Heart left ventricle (tissue), 16 donors: ENCODE measurements at regions not wholly inside any gene's neighbourhood (a gene's known extent, or its start where the extent isn't known, plus 50 kb on each side); places are given as distances from the start of the nearest gene placed in this dataset.

Experiments
- ATAC-seq, 4 donors: fragments of 200-7000 bp; cut with Tn5 transposase; one replicate each; pipeline ENCODE4 v1.9.1; 2020 to 2022; ENCODE audit warnings: moderate library complexity in 4 of 4, mild to moderate bottlenecking in 3 of 4, moderate number of reproducible peaks in 1 of 4
- DNase-seq, 5 donors: peaks; one replicate each; pipeline ENCODE4 v3.0.0-alpha.2; 2020
- H3K27ac ChIP-seq, 12 donors: fragments of 200-600 bp; sonication (generic) in 4 of 12; one replicate each; pipeline versions ENCODE4 v1.5.0 to v1.8.0; 2016 to 2022; ENCODE audit warnings: mild to moderate bottlenecking in 2 of 12
- H3K27me3 ChIP-seq, 9 donors: fragments of 200-600 bp; sonication (generic) in 2 of 9; one replicate each; pipeline versions ENCODE4 v1.5.1 to v1.8.0; 2016 to 2022; ENCODE audit warnings: mild to moderate bottlenecking in 3 of 9
- H3K36me3 ChIP-seq, 9 donors: fragments of 200-600 bp; sonication (generic) in 2 of 9; one replicate each; pipeline versions ENCODE4 v1.5.0 to v1.8.0; 2018 to 2022; ENCODE audit warnings: mild to moderate bottlenecking in 2 of 9
- H3K4me1 ChIP-seq, 12 donors: fragments of 200-600 bp; sonication (generic) in 4 of 12; one replicate each; pipeline versions ENCODE4 v1.5.0 to v1.8.0; 2016 to 2022; ENCODE audit warnings: mild to moderate bottlenecking in 3 of 12
- H3K4me3 ChIP-seq, 12 donors: fragments of 200-600 bp; sonication (generic) in 4 of 12; one replicate each; pipeline versions ENCODE4 v1.5.0 to v1.8.0; 2017 to 2022; ENCODE audit warnings: mild to moderate bottlenecking in 9 of 12, moderate library complexity in 4 of 12
- H3K9me3 ChIP-seq, 12 donors: fragments of 200-600 bp; sonication (generic) in 4 of 12; one replicate each; pipeline versions ENCODE4 v1.5.0 to v1.8.0; 2016 to 2022; ENCODE audit warnings: mild to moderate bottlenecking in 1 of 12
- POLR2A ChIP-seq, 2 donors: fragments of 450-650 bp; IDR thresholded peaks; one replicate each; pipeline ENCODE4 v1.6.1; 2017; ENCODE audit warnings: antibody characterized with exemption in 2 of 2, mild to moderate bottlenecking in 2 of 2, moderate library complexity in 2 of 2
- WGBS, 4 donors: extraction: QIAGEN DNeasy Blood & Tissue Kit in 2 of 4; methylation state at CpG; one replicate each; pipeline versions ENCODE4 v1.1.5 to v1.1.7; 2013 to 2018; 5-methylcytosine and 5-hydroxymethylcytosine counted together
- intact Hi-C, 10 donors: fragments of 100-400 bp; cut with DNase I; formaldehyde crosslinking; loops; one replicate each; pipeline versions ENCODE4 v1.11.1 to v1.14.2; 2022
- TF ChIP-seq, protein P1 (sequence below), 12 donors: fragments of 200-600 bp; sonication (generic) in 4 of 12; IDR thresholded peaks; one replicate each; pipeline versions ENCODE4 v1.5.0 to v1.8.0; 2018 to 2022; ENCODE audit warnings: antibody characterized with exemption in 12 of 12, mild to moderate bottlenecking in 5 of 12
- donor health status: ischemic (EF 13 %, LVEDD 7.1; RV severe dilation, severe dysfunction).
- donor health status: healthy with polysubstance abuse.
- donor health status: DM: no; HTN: yes; CAD: no.
- donor health status: DM: no; HTN: no; CAD: no.
- donor health status: ischemic (EF 25% LVEDD 6.9; RV normal size, moderate dysfunction).
- donor health status: ischemic (EF 25% LVEDD 5.7; RV mildly dilated, moderate dysfunction).
- donor health status: healthy.
- donor health status: DM: yes; HTN: yes; CAD: no.
- donor health status: ischemic (EF 35%, LVEDD 5.7; RV mildly dilated, moderate dysfunction).
- donor health status: nonischemic (EF 11% LVEDD 7.7; RV severe dilation, severe dysfunction).
- donor health status: DM: yes; HTN: yes; CAD: no.
- donor health status: PGD.
- donor health status: ischemic (EF 29% LVEDD 5.4; RV normal size, mild dysfunction).
- donor health status: nonischemic (EF 23%, LVEDD 6.1; RV moderate dilation, normal function).

DNA sequence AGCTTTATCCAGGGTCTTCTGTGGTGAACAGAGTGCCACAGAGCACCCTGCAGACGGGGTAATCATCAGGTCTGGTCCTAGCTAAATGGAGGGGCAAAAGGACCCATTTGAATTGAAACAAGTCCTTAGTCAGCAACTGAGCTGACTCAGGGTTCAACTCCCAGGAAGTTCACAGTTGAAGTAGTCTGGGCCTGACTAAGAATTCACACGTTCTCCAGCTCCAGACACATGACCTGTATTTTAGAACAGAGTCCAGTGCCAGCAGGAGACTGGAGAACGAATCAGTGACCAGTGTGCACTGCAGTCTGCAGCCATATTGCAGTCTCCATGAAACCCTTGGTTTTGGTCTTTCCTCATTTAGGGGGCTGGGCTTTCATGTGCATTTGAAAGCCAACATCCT lies 85.2 kb downstream of the ELOVL4 start:
- ATAC-seq (no peak), DNase-seq (no peak)
- WGBS, 4 donors: 70 to 89% (median 81%) methylated on average over 3 of the region's 3 CpGs
- Histone ChIP-seq H3K27ac (no peak overlapping the region), H3K4me1 (no peaks in the 10 kb centered on the region), H3K27me3 (peaks cover 0 to 4% (median 0%) of the 10 kb centered on the region in 9 donors), H3K9me3 (no peaks in the 10 kb centered on the region), H3K4me3 (no peak overlapping the region), H3K36me3 (no peaks in the 10 kb centered on the region)
- no peak for TF ChIP-seq POLR2A (IDR thresholded peaks at IDR 0.05)
- TF ChIP-seq, protein P1, sequence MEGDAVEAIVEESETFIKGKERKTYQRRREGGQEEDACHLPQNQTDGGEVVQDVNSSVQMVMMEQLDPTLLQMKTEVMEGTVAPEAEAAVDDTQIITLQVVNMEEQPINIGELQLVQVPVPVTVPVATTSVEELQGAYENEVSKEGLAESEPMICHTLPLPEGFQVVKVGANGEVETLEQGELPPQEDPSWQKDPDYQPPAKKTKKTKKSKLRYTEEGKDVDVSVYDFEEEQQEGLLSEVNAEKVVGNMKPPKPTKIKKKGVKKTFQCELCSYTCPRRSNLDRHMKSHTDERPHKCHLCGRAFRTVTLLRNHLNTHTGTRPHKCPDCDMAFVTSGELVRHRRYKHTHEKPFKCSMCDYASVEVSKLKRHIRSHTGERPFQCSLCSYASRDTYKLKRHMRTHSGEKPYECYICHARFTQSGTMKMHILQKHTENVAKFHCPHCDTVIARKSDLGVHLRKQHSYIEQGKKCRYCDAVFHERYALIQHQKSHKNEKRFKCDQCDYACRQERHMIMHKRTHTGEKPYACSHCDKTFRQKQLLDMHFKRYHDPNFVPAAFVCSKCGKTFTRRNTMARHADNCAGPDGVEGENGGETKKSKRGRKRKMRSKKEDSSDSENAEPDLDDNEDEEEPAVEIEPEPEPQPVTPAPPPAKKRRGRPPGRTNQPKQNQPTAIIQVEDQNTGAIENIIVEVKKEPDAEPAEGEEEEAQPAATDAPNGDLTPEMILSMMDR (IDR thresholded peaks at IDR 0.05): no peak
- intact Hi-C loops: loop anchor here in 2 of 10 donors (10.0 kb wide), 2 partner anchors 77 to 87 kb away; no protein-coding TSS in a partner anchor

DNA sequence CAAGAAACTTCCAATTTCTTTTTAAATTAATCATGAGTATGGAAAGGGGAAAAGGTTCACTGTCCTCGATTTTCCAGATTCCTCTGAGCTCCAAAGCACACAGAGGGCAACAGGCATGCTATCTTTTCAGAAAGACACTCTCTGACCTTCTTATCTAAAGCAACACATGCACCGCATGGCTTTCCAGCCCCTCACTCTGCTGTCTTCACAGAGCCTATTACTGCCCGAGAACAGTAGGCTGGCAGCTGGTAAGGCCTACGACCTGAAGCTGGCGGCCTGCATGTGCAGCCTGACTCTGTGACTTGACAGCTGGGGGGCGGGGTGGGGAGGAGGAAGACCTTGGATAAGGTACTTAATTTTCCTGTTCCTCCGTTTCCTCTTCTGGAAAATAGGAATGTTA lies 86.3 kb downstream of the ELOVL4 start:
- Histone ChIP-seq H3K4me1 (no peaks in the 10 kb centered on the region), H3K27me3 (no peaks in the 10 kb centered on the region), H3K36me3 (no peaks in the 10 kb centered on the region), H3K27ac (no peak overlapping the region), H3K9me3 (no peaks in the 10 kb centered on the region), H3K4me3 (no peak overlapping the region)
- DNase-seq (no peak), ATAC-seq (no peak)
- TF ChIP-seq, protein P1 (IDR thresholded peaks at IDR 0.05): no peak
- no peak for TF ChIP-seq POLR2A (IDR thresholded peaks at IDR 0.05)
- intact Hi-C loops: loop anchor here in 2 of 10 donors (10.0 kb wide), 2 partner anchors 76 to 86 kb away; no protein-coding TSS in a partner anchor
- WGBS, 4 donors: 51 to 63% (median 54%) methylated on average over 6 to 7 of the region's 7 CpGs

DNA sequence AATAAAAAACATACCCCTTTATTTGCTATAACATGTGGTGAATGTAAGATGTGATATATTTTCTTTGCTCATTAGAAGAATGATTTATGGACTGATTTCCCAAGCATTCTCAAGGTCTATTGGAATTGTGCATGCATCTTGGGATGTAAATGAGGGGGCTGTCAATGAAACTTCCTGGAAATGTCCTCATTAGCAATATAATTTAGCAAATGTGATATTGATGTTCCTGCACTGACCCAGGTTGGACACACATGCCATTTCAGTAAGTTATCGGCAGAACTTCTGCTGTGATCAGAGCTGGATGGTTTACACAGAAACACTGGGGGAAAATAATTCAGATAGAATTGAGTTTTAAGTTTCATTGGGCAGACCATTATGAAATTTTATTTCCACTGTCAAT lies 99.9 kb downstream of the ELOVL4 start:
- H3K27me3 ChIP-seq: peaks cover 0 to 4% (median 0%) of the 10 kb centered on the region in 9 donors

DNA sequence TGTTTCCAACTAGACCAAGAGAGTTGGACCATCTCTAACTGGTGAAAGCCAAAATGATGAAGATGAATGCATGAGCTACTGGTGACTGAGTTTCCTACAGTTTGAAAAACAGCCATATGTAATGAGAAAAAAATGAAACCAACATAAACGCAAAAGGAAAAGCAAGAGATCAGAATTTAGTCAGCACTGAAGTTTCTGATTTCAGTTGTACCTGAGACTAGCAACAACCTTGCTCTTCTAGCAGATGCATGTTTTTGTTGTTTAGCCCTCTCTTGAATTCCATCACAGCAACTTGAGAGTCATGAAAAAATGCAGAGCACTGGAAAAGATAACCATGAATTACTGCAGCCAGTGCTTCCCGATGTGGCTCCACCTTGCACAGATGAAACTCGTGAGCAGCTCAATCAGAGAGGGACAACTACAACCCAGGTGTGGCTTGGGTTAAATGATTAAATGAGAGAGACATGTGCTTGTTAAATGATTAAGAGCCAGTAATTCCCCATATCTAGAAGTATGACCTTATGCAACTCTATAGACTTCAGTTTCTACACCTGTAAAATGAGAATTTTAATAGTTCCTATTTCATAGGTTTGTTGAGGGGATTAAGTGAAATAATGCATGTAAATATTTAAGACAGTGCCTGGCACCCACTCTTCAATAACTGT lies 104.8 kb downstream of the ELOVL4 start:
- no peaks in the 10 kb centered on the region for H3K36me3 ChIP-seq
- 80 to 87% (median 82%) methylated on average over 3 of the region's 3 CpGs for WGBS, 4 donors
- peaks cover 0 to 4% (median 0%) of the 10 kb centered on the region in 9 donors for H3K27me3 ChIP-seq
- no peak for TF ChIP-seq POLR2A (IDR thresholded peaks at IDR 0.05)
- TF ChIP-seq, protein P1 (IDR thresholded peaks at IDR 0.05): no peak
- no peak overlapping the region for H3K27ac ChIP-seq
- DNase-seq (no peak), ATAC-seq (no peak)
- intact Hi-C loops: no loop called here
- H3K9me3 ChIP-seq: peaks cover 0 to 6% (median 0%) of the 10 kb centered on the region in 12 donors
- H3K4me1 ChIP-seq: no peaks in the 10 kb centered on the region
- no peak overlapping the region for H3K4me3 ChIP-seq

More for the DNA sequence above, 99.9 kb downstream of the ELOVL4 start:
- WGBS, 4 donors: 93 to 100% (median 99%) methylated on average over 1 of the region's 1 CpG
- Histone ChIP-seq H3K9me3 (peaks cover 0 to under 1% (median 0%) of the 10 kb centered on the region in 12 donors), H3K27ac (no peak overlapping the region), H3K4me1 (no peaks in the 10 kb centered on the region), H3K4me3 (no peak overlapping the region), H3K36me3 (no peaks in the 10 kb centered on the region)
- intact Hi-C loops: no loop called here
- ATAC-seq: no peak
- TF ChIP-seq POLR2A (IDR thresholded peaks at IDR 0.05): no peak
- TF ChIP-seq, protein P1 (IDR thresholded peaks at IDR 0.05): no peak
- DNase-seq: no peak
